K562 (cell line): ENCODE measurements at regions not wholly inside any gene's neighbourhood (a gene's known extent, or its start where the extent isn't known, plus 50 kb on each side); places are given as distances from the start of the nearest gene placed in this dataset.

Experiments
- CAMTA2 ChIP-seq: fragments of 250-450 bp; sonication (Bioruptor Pico); conservative IDR thresholded peaks from 2 replicates; pipeline ENCODE4 v1.5.1; 2022
- FOXM1 ChIP-seq, 2 experiments: fragments of 450-650 bp in 1 of 2; sonication (generic) in 1 of 2; formaldehyde crosslinking in 1 of 2; IDR thresholded peaks; 2 replicates each; pipeline versions ENCODE4 v1.6.1 to v1.9.0; 2017 to 2022; ENCODE audit warnings: low read depth in 2 of 2, mild to moderate bottlenecking in 2 of 2, missing genetic modification reagents in 1 of 2, moderate library complexity in 1 of 2
- FUS ChIP-seq: fragments of 200-400 bp; formaldehyde crosslinking; optimal IDR thresholded peaks from 2 replicates; pipeline ENCODE3; 2017; ENCODE audit warnings: low read depth, low read length
- HSF4 ChIP-seq: fragments of 250-450 bp; sonication (Bioruptor Pico); IDR thresholded peaks from 2 replicates; pipeline ENCODE4 v2.1.2; 2022; ENCODE audit warnings: mild to moderate bottlenecking, moderate library complexity, borderline replicate concordance
- MED1 ChIP-seq: sonication (generic); formaldehyde crosslinking; IDR thresholded peaks from 2 replicates; pipeline ENCODE4 v1.8.1; 2023; ENCODE audit warnings: missing genetic modification reagents, borderline replicate concordance
- MTA1 ChIP-seq: fragments of 450-650 bp; IDR thresholded peaks from 2 replicates; pipeline ENCODE4 v1.6.1; 2017; ENCODE audit warnings: borderline replicate concordance
- MYC ChIP-seq, 2 experiments: fragments of 250-450 bp in 1 of 2; sonication (Bioruptor Pico) in 1 of 2; IDR thresholded peaks; 2 replicates each; pipeline versions ENCODE4 v1.5.1 to v1.6.1; 2012 to 2021; ENCODE audit warnings: low read depth in 2 of 2, borderline replicate concordance in 1 of 2, improper control_type of control experiment in 1 of 2, low read length in 1 of 2, mild to moderate bottlenecking in 1 of 2, moderate library complexity in 1 of 2
- MYNN ChIP-seq, 2 experiments: sonication (generic); formaldehyde crosslinking in 1 of 2; IDR thresholded peaks; 2 replicates each; pipeline versions ENCODE4 v1.5.0 to v1.6.1; 2016 to 2020; ENCODE audit warnings: antibody characterized with exemption in 1 of 2, missing genetic modification reagents in 1 of 2
- NCOA4 ChIP-seq: fragments of 450-650 bp; IDR thresholded peaks from 2 replicates; pipeline ENCODE4 v1.6.1; 2018; ENCODE audit warnings: mild to moderate bottlenecking; ENCODE audit not compliant: partially characterized antibody
- NFE2L1 ChIP-seq: fragments of 450-650 bp; IDR thresholded peaks from 2 replicates; pipeline ENCODE4 v1.6.1; 2016; ENCODE audit warnings: missing genetic modification characterization, low read depth, mild to moderate bottlenecking, missing compliant biosample characterization, moderate library complexity, borderline replicate concordance
- NR1H2 ChIP-seq: sonication (generic); formaldehyde crosslinking; IDR thresholded peaks from 2 replicates; pipeline ENCODE4 v1.4.0; 2020; ENCODE audit warnings: mild to moderate bottlenecking, missing genetic modification reagents
- NR3C1 ChIP-seq: sonication (generic); formaldehyde crosslinking; IDR thresholded peaks from 2 replicates; pipeline ENCODE4 v1.8.1; 2022; ENCODE audit warnings: missing genetic modification reagents
- TCF15 ChIP-seq: fragments of 250-450 bp; sonication (Bioruptor Pico); IDR thresholded peaks from 2 replicates; pipeline ENCODE4 v1.8.0; 2022; ENCODE audit warnings: moderate library complexity, mild to moderate bottlenecking, inconsistent platforms
- YY1 ChIP-seq, 3 experiments: IDR thresholded peaks; 2 replicates each; pipeline ENCODE4 v1.6.1; 2011; ENCODE audit warnings: low read length in 2 of 3, mild to moderate bottlenecking in 2 of 3, moderate library complexity in 2 of 3, borderline replicate concordance in 1 of 3, control low read depth in 1 of 3, low read depth in 1 of 3; ENCODE audit not compliant: insufficient read depth in 3 of 3, insufficient replicate concordance in 2 of 3, control insufficient read depth in 1 of 3, insufficient read length in 1 of 3; ENCODE audit errors: extremely low read depth in 1 of 3
- ZNF124 ChIP-seq: sonication (generic); formaldehyde crosslinking; IDR thresholded peaks from 2 replicates; pipeline ENCODE4 v1.8.1; 2022; ENCODE audit warnings: missing genetic modification reagents
- ZNF175 ChIP-seq: fragments of 200-800 bp; sonication (Bioruptor generic); IDR thresholded peaks from 2 replicates; pipeline ENCODE4 v1.6.1; 2016; ENCODE audit warnings: low read depth, mild to moderate bottlenecking, missing genetic modification characterization, missing compliant biosample characterization
- ZNF766 ChIP-seq: fragments of 200-800 bp; sonication (Bioruptor generic); conservative IDR thresholded peaks from 2 replicates; pipeline ENCODE4 v1.6.1; 2016; ENCODE audit warnings: missing genetic modification characterization, missing compliant biosample characterization
- TF ChIP-seq, protein P1 (sequence below), 2 experiments: IDR thresholded peaks; 2 replicates each; pipeline ENCODE4 v1.6.1; 2012; ENCODE audit warnings: improper control_type of control experiment in 2 of 2, low read depth in 2 of 2, low read length in 2 of 2, borderline replicate concordance in 1 of 2
- TF ChIP-seq, protein P2 (sequence below): sonication (generic); formaldehyde crosslinking; IDR thresholded peaks from 2 replicates; pipeline ENCODE4 v1.8.0; 2022; ENCODE audit warnings: mild to moderate bottlenecking, missing genetic modification reagents

- TF ChIP-seq FUS (no peak), ZNF766 (CRISPR knock-in tag) (no peak), CAMTA2 (CRISPR knock-in tag) (no peak), NCOA4 (no peak), MYNN (IDR thresholded peaks at IDR 0.05) (no peak), MYNN (CRISPR knock-in tag; IDR thresholded peaks at IDR 0.05) (no peak), ZNF124 (CRISPR knock-in tag) (no peak), HSF4 (CRISPR knock-in tag) (no peak), TCF15 (CRISPR knock-in tag) (no peak), FOXM1 (IDR thresholded peaks at IDR 0.05; ENCODE audit: low read depth) (peak; percentile 66), FOXM1 (CRISPR knock-in tag; IDR thresholded peaks at IDR 0.05; ENCODE audit: low read depth) (no peak), NFE2L1 (tag) (no peak), NR3C1 (no peak), YY1 (IDR thresholded peaks at IDR 0.05; ENCODE audit: borderline replicate concordance in 1 of 3, control insufficient read depth in 1 of 3, extremely low read depth in 1 of 3, insufficient read depth in 3 of 3, insufficient read length in 1 of 3, insufficient replicate concordance in 2 of 3, low read depth in 1 of 3, low read length in 2 of 3) (no peak), MTA1 (peak; percentile 43; the same call in 1 of the 2 replicates), MED1 (CRISPR knock-in tag) (no peak), ZNF175 (CRISPR knock-in tag) (no peak), MYC (IDR thresholded peaks at IDR 0.05; ENCODE audit: low read depth, low read length) (no peak), MYC (CRISPR knock-in tag; IDR thresholded peaks at IDR 0.05; ENCODE audit: borderline replicate concordance, low read depth) (no peak), NR1H2 (CRISPR knock-in tag) (no peak)
- TF ChIP-seq, protein P1, sequence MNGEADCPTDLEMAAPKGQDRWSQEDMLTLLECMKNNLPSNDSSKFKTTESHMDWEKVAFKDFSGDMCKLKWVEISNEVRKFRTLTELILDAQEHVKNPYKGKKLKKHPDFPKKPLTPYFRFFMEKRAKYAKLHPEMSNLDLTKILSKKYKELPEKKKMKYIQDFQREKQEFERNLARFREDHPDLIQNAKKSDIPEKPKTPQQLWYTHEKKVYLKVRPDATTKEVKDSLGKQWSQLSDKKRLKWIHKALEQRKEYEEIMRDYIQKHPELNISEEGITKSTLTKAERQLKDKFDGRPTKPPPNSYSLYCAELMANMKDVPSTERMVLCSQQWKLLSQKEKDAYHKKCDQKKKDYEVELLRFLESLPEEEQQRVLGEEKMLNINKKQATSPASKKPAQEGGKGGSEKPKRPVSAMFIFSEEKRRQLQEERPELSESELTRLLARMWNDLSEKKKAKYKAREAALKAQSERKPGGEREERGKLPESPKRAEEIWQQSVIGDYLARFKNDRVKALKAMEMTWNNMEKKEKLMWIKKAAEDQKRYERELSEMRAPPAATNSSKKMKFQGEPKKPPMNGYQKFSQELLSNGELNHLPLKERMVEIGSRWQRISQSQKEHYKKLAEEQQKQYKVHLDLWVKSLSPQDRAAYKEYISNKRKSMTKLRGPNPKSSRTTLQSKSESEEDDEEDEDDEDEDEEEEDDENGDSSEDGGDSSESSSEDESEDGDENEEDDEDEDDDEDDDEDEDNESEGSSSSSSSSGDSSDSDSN (IDR thresholded peaks at IDR 0.05; ENCODE audit: borderline replicate concordance in 1 of 2, low read depth in 2 of 2, low read length in 2 of 2), result no peak
- TF ChIP-seq, protein P2, sequence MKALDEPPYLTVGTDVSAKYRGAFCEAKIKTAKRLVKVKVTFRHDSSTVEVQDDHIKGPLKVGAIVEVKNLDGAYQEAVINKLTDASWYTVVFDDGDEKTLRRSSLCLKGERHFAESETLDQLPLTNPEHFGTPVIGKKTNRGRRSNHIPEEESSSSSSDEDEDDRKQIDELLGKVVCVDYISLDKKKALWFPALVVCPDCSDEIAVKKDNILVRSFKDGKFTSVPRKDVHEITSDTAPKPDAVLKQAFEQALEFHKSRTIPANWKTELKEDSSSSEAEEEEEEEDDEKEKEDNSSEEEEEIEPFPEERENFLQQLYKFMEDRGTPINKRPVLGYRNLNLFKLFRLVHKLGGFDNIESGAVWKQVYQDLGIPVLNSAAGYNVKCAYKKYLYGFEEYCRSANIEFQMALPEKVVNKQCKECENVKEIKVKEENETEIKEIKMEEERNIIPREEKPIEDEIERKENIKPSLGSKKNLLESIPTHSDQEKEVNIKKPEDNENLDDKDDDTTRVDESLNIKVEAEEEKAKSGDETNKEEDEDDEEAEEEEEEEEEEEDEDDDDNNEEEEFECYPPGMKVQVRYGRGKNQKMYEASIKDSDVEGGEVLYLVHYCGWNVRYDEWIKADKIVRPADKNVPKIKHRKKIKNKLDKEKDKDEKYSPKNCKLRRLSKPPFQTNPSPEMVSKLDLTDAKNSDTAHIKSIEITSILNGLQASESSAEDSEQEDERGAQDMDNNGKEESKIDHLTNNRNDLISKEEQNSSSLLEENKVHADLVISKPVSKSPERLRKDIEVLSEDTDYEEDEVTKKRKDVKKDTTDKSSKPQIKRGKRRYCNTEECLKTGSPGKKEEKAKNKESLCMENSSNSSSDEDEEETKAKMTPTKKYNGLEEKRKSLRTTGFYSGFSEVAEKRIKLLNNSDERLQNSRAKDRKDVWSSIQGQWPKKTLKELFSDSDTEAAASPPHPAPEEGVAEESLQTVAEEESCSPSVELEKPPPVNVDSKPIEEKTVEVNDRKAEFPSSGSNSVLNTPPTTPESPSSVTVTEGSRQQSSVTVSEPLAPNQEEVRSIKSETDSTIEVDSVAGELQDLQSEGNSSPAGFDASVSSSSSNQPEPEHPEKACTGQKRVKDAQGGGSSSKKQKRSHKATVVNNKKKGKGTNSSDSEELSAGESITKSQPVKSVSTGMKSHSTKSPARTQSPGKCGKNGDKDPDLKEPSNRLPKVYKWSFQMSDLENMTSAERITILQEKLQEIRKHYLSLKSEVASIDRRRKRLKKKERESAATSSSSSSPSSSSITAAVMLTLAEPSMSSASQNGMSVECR (CRISPR knock-in tag), result no peak
Observed at GRCh38 chr2:12059616-12060441, 313.4 kb downstream of the LPIN1 start (continued).
